ENCODE measurements at regions not wholly inside any gene's neighbourhood (a gene's known extent, or its start where the extent isn't known, plus 50 kb on each side); places are given as distances from the start of the nearest gene placed in this dataset.

DNA sequence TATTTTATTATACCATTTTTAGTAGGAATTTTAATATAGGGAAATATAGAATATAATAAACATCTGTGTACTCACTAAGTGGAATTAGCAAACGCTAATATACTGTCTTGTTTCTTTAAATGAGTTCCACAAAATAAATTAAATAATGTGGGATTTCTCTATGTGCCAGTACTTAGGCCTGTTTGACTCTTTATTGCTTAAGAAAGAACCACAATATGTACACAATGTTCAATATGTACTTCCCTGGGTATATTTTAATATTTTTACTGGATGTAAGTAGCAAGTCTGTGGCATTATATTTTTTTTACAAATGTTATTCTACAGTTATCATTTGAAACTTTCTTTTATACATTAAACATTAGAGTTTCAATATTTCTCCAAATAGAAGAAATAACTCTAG lies 92.5 kb upstream of the CARD18 start:
- Histone ChIP-seq H3K79me2 (ENCODE audit: control insufficient read depth, insufficient read depth, low read length) (no peaks in the 10 kb centered on the region), H3K36me3 (ENCODE audit: control insufficient read depth, insufficient read depth, low read length) (no peaks in the 10 kb centered on the region), H2AFZ (ENCODE audit: low read depth, low read length) (no peak overlapping the region), H4K20me1 (replicated peaks; ENCODE audit: control insufficient read depth, insufficient read depth, low read length) (no peaks in the 10 kb centered on the region), H3K27me3 (ENCODE audit: control insufficient read depth in 2 of 2, insufficient read depth in 2 of 2, low read length in 2 of 2) (no peaks in the 10 kb centered on the region), H3K4me1 (replicated peaks in 1 of 2; ENCODE audit: control insufficient read depth in 2 of 2, insufficient read depth in 2 of 2, low read length in 2 of 2) (no peaks in the 10 kb centered on the region), H3K4me3 (no peak overlapping the region), H3K9me1 (ENCODE audit: control insufficient read depth, insufficient read depth, low read length) (no peaks in the 10 kb centered on the region), H3K9ac (ENCODE audit: insufficient read depth in 1 of 2, low read depth in 2 of 2, low read length in 2 of 2) (no peak overlapping the region), H3K9me3 (replicated peaks; ENCODE audit: control insufficient read depth, insufficient read depth, low read depth, low read length) (no peaks in the 10 kb centered on the region), H3K27ac (ENCODE audit: extremely low read depth, low read depth, low read length) (no peak overlapping the region), H3K4me2 (ENCODE audit: insufficient read depth, low read length) (no peak overlapping the region)
- ChIA-PET CTCF (ENCODE audit: low intra/inter-chr PET ratio) (no interaction called here), POLR2A (no interaction called here)
- no TSS peak for BruUV-seq (replicated peaks)
- FAIRE-seq (no peak), ATAC-seq (no peak), DNase-seq (ENCODE audit: extremely low read depth in 1 of 4, low spot score in 3 of 4) (no peak)
- in situ Hi-C loops (cut with MboI) (no loop called here), intact Hi-C loops (cut with micrococcal nuclease) (no loop called here)
- WGBS (ENCODE audit: insufficient coverage, low coverage, missing lambda C conversion rate), result 0% methylated on average over 1 of the region's 1 CpG
- TF ChIP-seq STAT5A (IDR thresholded peaks at IDR 0.05; ENCODE audit: borderline replicate concordance, low read length) (no peak), SMAD2 (IDR thresholded peaks at IDR 0.05; ENCODE audit: low read depth, low read length) (no peak), MTA2 (IDR thresholded peaks at IDR 0.05; ENCODE audit: low read depth) (no peak), TRIM24 (IDR thresholded peaks at IDR 0.05) (no peak), FOXK1 (CRISPR knock-in tag; IDR thresholded peaks at IDR 0.05; ENCODE audit: borderline replicate concordance) (no peak), CREB1 (IDR thresholded peaks at IDR 0.05) (no peak), CREB1 (CRISPR knock-in tag; IDR thresholded peaks at IDR 0.05) (no peak), ZNF174 (CRISPR knock-in tag; IDR thresholded peaks at IDR 0.05) (no peak), ZC3H4 (CRISPR knock-in tag; IDR thresholded peaks at IDR 0.05; ENCODE audit: borderline replicate concordance) (no peak)
- TF ChIP-seq, protein P1, sequence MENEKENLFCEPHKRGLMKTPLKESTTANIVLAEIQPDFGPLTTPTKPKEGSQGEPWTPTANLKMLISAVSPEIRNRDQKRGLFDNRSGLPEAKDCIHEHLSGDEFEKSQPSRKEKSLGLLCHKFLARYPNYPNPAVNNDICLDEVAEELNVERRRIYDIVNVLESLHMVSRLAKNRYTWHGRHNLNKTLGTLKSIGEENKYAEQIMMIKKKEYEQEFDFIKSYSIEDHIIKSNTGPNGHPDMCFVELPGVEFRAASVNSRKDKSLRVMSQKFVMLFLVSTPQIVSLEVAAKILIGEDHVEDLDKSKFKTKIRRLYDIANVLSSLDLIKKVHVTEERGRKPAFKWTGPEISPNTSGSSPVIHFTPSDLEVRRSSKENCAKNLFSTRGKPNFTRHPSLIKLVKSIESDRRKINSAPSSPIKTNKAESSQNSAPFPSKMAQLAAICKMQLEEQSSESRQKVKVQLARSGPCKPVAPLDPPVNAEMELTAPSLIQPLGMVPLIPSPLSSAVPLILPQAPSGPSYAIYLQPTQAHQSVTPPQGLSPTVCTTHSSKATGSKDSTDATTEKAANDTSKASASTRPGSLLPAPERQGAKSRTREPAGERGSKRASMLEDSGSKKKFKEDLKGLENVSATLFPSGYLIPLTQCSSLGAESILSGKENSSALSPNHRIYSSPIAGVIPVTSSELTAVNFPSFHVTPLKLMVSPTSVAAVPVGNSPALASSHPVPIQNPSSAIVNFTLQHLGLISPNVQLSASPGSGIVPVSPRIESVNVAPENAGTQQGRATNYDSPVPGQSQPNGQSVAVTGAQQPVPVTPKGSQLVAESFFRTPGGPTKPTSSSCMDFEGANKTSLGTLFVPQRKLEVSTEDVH (IDR thresholded peaks at IDR 0.05; ENCODE audit: low read depth, partially characterized antibody), result no peak
- TF ChIP-seq, protein P2, sequence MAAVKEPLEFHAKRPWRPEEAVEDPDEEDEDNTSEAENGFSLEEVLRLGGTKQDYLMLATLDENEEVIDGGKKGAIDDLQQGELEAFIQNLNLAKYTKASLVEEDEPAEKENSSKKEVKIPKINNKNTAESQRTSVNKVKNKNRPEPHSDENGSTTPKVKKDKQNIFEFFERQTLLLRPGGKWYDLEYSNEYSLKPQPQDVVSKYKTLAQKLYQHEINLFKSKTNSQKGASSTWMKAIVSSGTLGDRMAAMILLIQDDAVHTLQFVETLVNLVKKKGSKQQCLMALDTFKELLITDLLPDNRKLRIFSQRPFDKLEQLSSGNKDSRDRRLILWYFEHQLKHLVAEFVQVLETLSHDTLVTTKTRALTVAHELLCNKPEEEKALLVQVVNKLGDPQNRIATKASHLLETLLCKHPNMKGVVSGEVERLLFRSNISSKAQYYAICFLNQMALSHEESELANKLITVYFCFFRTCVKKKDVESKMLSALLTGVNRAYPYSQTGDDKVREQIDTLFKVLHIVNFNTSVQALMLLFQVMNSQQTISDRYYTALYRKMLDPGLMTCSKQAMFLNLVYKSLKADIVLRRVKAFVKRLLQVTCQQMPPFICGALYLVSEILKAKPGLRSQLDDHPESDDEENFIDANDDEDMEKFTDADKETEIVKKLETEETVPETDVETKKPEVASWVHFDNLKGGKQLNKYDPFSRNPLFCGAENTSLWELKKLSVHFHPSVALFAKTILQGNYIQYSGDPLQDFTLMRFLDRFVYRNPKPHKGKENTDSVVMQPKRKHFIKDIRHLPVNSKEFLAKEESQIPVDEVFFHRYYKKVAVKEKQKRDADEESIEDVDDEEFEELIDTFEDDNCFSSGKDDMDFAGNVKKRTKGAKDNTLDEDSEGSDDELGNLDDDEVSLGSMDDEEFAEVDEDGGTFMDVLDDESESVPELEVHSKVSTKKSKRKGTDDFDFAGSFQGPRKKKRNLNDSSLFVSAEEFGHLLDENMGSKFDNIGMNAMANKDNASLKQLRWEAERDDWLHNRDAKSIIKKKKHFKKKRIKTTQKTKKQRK (IDR thresholded peaks at IDR 0.05; ENCODE audit: borderline replicate concordance, low read depth, low read length), result no peak
- TF ChIP-seq, protein P3, sequence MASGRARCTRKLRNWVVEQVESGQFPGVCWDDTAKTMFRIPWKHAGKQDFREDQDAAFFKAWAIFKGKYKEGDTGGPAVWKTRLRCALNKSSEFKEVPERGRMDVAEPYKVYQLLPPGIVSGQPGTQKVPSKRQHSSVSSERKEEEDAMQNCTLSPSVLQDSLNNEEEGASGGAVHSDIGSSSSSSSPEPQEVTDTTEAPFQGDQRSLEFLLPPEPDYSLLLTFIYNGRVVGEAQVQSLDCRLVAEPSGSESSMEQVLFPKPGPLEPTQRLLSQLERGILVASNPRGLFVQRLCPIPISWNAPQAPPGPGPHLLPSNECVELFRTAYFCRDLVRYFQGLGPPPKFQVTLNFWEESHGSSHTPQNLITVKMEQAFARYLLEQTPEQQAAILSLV (tag; IDR thresholded peaks at IDR 0.05), result no peak
- TF ChIP-seq, protein P4, sequence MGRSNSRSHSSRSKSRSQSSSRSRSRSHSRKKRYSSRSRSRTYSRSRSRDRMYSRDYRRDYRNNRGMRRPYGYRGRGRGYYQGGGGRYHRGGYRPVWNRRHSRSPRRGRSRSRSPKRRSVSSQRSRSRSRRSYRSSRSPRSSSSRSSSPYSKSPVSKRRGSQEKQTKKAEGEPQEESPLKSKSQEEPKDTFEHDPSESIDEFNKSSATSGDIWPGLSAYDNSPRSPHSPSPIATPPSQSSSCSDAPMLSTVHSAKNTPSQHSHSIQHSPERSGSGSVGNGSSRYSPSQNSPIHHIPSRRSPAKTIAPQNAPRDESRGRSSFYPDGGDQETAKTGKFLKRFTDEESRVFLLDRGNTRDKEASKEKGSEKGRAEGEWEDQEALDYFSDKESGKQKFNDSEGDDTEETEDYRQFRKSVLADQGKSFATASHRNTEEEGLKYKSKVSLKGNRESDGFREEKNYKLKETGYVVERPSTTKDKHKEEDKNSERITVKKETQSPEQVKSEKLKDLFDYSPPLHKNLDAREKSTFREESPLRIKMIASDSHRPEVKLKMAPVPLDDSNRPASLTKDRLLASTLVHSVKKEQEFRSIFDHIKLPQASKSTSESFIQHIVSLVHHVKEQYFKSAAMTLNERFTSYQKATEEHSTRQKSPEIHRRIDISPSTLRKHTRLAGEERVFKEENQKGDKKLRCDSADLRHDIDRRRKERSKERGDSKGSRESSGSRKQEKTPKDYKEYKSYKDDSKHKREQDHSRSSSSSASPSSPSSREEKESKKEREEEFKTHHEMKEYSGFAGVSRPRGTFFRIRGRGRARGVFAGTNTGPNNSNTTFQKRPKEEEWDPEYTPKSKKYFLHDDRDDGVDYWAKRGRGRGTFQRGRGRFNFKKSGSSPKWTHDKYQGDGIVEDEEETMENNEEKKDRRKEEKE (IDR thresholded peaks at IDR 0.05; ENCODE audit: borderline replicate concordance in 1 of 2, control insufficient read depth in 1 of 2, low read depth in 2 of 2, low read length in 1 of 2), result no peak
- TF ChIP-seq, protein P5, sequence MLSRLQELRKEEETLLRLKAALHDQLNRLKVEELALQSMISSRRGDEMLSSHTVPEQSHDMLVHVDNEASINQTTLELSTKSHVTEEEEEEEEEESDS (CRISPR knock-in tag; IDR thresholded peaks at IDR 0.05), result no peak
